ENCODE measurements at regions not wholly inside any gene's neighbourhood (a gene's known extent, or its start where the extent isn't known, plus 50 kb on each side); places are given as distances from the start of the nearest gene placed in this dataset.

DNA sequence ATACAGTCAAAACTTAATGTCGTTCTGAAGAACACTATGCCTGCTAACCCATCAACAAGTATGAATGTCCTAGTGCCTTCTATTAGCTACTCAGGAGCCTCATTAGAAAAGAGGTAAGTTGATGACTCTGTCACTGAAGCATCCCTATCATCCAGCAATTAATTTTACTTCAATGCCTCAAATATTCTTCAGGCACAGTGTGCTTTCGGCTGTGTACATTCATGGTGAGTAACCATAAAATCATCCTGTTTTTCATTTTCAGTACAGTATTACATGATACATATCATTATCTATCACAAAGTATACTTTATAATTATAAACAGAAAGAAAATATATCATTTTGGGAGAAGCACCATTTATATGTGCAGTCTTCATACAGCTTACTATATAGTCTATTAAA, 495.5 kb upstream of the ZWINT start:
- no peak for DNase-seq (ENCODE audit: low read depth)
- TF ChIP-seq, protein P1, sequence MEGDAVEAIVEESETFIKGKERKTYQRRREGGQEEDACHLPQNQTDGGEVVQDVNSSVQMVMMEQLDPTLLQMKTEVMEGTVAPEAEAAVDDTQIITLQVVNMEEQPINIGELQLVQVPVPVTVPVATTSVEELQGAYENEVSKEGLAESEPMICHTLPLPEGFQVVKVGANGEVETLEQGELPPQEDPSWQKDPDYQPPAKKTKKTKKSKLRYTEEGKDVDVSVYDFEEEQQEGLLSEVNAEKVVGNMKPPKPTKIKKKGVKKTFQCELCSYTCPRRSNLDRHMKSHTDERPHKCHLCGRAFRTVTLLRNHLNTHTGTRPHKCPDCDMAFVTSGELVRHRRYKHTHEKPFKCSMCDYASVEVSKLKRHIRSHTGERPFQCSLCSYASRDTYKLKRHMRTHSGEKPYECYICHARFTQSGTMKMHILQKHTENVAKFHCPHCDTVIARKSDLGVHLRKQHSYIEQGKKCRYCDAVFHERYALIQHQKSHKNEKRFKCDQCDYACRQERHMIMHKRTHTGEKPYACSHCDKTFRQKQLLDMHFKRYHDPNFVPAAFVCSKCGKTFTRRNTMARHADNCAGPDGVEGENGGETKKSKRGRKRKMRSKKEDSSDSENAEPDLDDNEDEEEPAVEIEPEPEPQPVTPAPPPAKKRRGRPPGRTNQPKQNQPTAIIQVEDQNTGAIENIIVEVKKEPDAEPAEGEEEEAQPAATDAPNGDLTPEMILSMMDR (IDR thresholded peaks at IDR 0.05; ENCODE audit: control insufficient read depth, extremely low read depth, insufficient read depth), result no peak
- no peak overlapping the region for H3K4me3 ChIP-seq (ENCODE audit: low read depth, low read length)

DNA sequence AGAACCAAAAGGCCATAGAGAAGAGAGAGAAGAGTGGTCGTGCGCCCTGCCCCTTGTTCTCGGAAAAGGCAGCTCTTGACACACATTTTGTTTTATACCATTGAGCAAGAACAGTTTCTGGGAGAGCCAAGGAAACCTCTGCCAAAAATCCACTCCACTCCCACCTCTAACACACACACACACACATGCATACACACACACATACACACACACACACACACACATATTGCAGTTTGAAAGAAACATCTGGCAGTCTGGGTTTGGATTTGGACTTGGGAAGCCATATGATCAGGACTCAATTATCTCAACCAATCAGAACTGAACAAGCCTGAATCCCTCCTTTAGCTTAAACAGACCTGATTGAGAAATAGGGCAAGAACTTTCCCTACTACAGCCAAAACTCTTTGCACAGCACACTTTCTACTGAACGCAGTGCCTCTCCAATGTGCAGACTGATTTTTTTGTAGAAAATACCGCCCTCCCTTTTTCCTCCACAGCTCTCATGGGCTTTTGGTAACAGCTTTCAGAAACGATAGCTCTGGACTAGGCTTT, 484.0 kb upstream of the ZWINT start:
- H3K4me3 ChIP-seq (ENCODE audit: low read depth, low read length), result no peak overlapping the region
- DNase-seq (ENCODE audit: low read depth), result no peak
- TF ChIP-seq, protein P1 (IDR thresholded peaks at IDR 0.05; ENCODE audit: control insufficient read depth, extremely low read depth, insufficient read depth), result no peak

DNA sequence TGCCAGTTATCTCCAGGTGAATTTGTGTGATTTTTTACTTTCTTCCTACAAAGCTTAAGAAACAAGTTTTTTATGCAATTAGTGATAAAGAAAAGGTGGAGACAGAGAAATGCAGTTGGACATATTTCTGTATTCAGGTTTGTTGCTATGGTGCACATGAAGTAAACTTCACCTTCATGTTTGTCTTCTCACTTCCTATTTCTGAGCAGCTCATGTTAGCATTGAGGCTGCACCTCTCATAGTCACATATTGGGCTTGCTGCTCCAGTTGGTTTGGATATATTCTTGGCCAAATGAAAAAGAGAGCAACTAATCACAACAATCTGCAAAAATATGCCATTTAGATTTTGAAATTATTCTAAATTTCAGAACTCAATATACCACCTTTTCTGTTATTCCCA, 475.6 kb upstream of the ZWINT start:
- no peak overlapping the region for H3K4me3 ChIP-seq (ENCODE audit: low read depth, low read length)
- no peak for DNase-seq (ENCODE audit: low read depth)
- TF ChIP-seq, protein P1 (IDR thresholded peaks at IDR 0.05; ENCODE audit: control insufficient read depth, extremely low read depth, insufficient read depth), result no peak

DNA sequence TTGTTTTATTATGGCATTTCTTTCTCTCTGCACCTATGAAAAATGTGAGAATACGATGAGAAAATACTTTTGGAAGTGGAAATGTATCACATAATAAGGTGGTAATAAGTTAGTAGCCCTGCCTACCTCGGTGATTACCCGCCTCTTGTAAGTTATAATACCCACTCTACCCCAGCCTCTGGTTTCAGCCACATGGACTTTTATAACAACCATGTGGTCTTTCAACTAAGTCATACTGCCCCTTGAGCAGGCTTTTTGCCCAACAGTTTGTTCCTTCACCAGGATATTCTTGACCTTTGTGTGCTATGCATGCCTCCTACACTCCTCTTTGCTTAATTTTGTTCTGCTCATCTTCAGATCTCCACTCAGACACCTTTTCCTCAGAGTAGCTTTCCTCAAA, 470.6 kb upstream of the ZWINT start:
- no peak overlapping the region for H3K4me3 ChIP-seq (ENCODE audit: low read depth, low read length)
- DNase-seq (ENCODE audit: low read depth), result no peak
- TF ChIP-seq, protein P1 (IDR thresholded peaks at IDR 0.05; ENCODE audit: control insufficient read depth, extremely low read depth, insufficient read depth), result no peak

DNA sequence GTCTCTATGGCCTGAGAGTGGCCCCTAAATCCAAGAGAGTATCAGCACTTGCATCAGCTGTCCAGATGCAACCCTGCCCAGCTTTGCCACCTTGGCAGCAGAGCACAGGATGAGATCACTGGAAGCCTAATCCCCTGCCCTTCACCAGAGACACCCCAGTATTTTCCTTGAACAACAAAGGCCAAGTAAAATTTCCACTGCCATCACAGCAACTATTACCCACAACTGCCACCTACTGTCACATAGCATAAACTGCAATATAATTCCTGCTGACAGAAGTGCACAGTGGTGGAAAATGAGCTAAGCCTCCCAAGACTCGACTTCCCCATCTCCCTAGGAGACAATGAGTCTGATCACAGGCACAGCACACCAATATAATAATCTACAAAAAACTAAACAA, 462.8 kb upstream of the ZWINT start:
- TF ChIP-seq, protein P1 (IDR thresholded peaks at IDR 0.05; ENCODE audit: control insufficient read depth, extremely low read depth, insufficient read depth), result peak; percentile 81
- no peak for DNase-seq (ENCODE audit: low read depth)
- no peak overlapping the region for H3K4me3 ChIP-seq (ENCODE audit: low read depth, low read length)

DNA sequence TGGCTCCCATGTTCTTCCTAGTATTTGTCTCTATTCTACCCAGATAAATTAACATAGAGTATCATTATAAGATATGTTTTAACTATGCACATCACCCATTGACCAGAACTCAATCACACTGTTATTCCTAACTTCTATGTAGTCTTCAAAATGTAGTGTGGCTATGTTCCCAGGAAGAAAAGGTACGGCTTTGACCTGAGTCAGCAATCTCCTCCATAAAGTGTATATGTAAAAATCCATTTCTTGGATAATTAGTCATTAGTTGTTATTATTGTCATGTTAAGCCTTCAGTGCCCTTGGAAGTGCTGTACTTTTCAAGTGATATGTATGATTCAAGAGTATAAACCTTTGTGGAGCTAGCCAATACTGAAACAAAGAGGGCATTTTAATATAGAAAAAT, 444.0 kb upstream of the ZWINT start:
- H3K4me3 ChIP-seq (ENCODE audit: low read depth, low read length), result no peak overlapping the region
- TF ChIP-seq, protein P1 (IDR thresholded peaks at IDR 0.05; ENCODE audit: control insufficient read depth, extremely low read depth, insufficient read depth), result no peak
- no peak for DNase-seq (ENCODE audit: low read depth)

DNA sequence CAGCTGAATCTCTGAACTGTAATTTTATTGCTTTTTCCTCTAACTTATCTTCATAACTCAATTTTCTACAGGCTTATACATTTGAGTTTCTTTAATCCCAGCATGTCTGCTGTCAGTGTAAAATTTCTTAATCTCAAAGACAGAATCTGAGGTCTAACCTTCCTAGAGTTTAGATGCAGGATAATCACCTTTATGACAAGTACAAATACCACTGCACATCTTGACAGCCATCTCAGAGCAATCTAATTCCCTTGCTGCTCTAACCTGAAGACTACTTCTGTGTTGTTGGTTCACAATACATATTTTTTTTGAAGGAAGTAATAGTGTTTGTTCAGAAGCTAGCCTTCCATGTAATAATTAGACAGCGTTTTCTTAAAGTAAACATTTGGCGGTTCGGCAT, 424.2 kb upstream of the ZWINT start:
- TF ChIP-seq, protein P1 (IDR thresholded peaks at IDR 0.05; ENCODE audit: control insufficient read depth, extremely low read depth, insufficient read depth), result no peak
- DNase-seq (ENCODE audit: low read depth), result no peak
- no peak overlapping the region for H3K4me3 ChIP-seq (ENCODE audit: low read depth, low read length)
